Neural progenitor cell (in vitro differentiated cells): ENCODE measurements at regions not wholly inside any gene's neighbourhood (a gene's known extent, or its start where the extent isn't known, plus 50 kb on each side); places are given as distances from the start of the nearest gene placed in this dataset. TPM values are rescaled to one million over a fixed set of nuclear protein-coding genes. Genes with fewer than 3 reads are reported as not detected.

Experiments
- DNase-seq: peaks from one replicate; pipeline ENCODE4 v3.0.0-alpha.2; 2016; ENCODE audit warnings: low spot score
- H2AFZ ChIP-seq: fragments of 200-600 bp; sonication (generic); replicated peaks from 2 replicates; pipeline ENCODE4 v1.6.1; 2016; ENCODE audit warnings: antibody characterized with exemption
- H3F3A ChIP-seq: fragments of 200-600 bp; sonication (generic); 2 replicates; pipeline ENCODE4 v1.6.1; 2016; ENCODE audit warnings: antibody characterized with exemption, low read depth
- H3K27ac ChIP-seq: fragments of 200-600 bp; sonication (generic); 2 replicates; pipeline ENCODE4 v1.5.1; 2016; ENCODE audit warnings: mild to moderate bottlenecking
- H3K27me3 ChIP-seq: fragments of 200-600 bp; sonication (generic); 2 replicates; pipeline ENCODE4 v1.6.1; 2016; ENCODE audit warnings: mild to moderate bottlenecking, moderate library complexity
- H3K36me3 ChIP-seq: fragments of 200-600 bp; sonication (generic); 2 replicates; pipeline ENCODE4 v1.5.1; 2016
- H3K4me1 ChIP-seq: fragments of 200-600 bp; sonication (generic); 2 replicates; pipeline ENCODE4 v1.6.1; 2016; ENCODE audit warnings: mixed run types
- H3K4me2 ChIP-seq: fragments of 200-600 bp; sonication (generic); 2 replicates; pipeline ENCODE4 v1.6.1; 2016
- H3K4me3 ChIP-seq: fragments of 200-600 bp; sonication (generic); 2 replicates; pipeline ENCODE4 v1.5.1; 2016
- H3K79me2 ChIP-seq: fragments of 200-600 bp; sonication (generic); 2 replicates; pipeline ENCODE4 v1.6.1; 2016; ENCODE audit warnings: low read depth
- H3K9ac ChIP-seq: fragments of 200-600 bp; sonication (generic); 2 replicates; pipeline ENCODE4 v1.6.1; 2016
- H3K9me3 ChIP-seq: fragments of 200-600 bp; sonication (generic); 2 replicates; pipeline ENCODE4 v1.5.1; 2016; ENCODE audit warnings: low read depth
- H4K20me1 ChIP-seq: fragments of 200-600 bp; sonication (generic); 2 replicates; pipeline ENCODE4 v1.6.1; 2016; ENCODE audit warnings: low read depth
- H3K27ac Mint-ChIP-seq: 3 replicates; pipeline ENCODE4 v1.8.0; 2021; ENCODE audit warnings: mixed read lengths
- H3K27me3 Mint-ChIP-seq: 2 replicates; pipeline ENCODE4 v1.8.0; 2022; ENCODE audit warnings: low read depth, mild to moderate bottlenecking, inconsistent platforms, moderate library complexity, mixed read lengths; ENCODE audit not compliant: insufficient read depth
- H3K36me3 Mint-ChIP-seq: 3 replicates; pipeline ENCODE4 v1.8.0; 2021; ENCODE audit warnings: mixed read lengths
- H3K4me1 Mint-ChIP-seq: 3 replicates; pipeline ENCODE4 v1.8.0; 2021; ENCODE audit warnings: mixed read lengths
- H3K4me3 Mint-ChIP-seq: 3 replicates; pipeline ENCODE4 v1.8.0; 2021; ENCODE audit warnings: mild to moderate bottlenecking, moderate library complexity, mixed read lengths
- H3K9me3 Mint-ChIP-seq: 3 replicates; pipeline ENCODE4 v1.8.0; 2020; ENCODE audit warnings: mixed read lengths
- EZH2 ChIP-seq: fragments of 200-600 bp; sonication (generic); IDR thresholded peaks from 2 replicates; pipeline ENCODE4 v1.6.1; 2017; ENCODE audit warnings: antibody characterized with exemption, mild to moderate bottlenecking, moderate library complexity
- EZH2phosphoT487 ChIP-seq: fragments of 200-600 bp; sonication (generic); IDR thresholded peaks from 2 replicates; pipeline ENCODE4 v1.6.1; 2017; ENCODE audit warnings: antibody characterized with exemption
- microRNA-seq: library from miRNA; unstranded; fragments of <30 nt; microRNA quantifications from one replicate; pipeline ENCODE4, GENCODE V29; 2016
- small RNA-seq: library from RNA; depleted of rRNA; stranded (forward); fragments of <200 nt; gene quantifications from one replicate; pipeline ENCODE3, GENCODE V24; 2015
- TF ChIP-seq, protein P1 (sequence below): fragments of 200-600 bp; sonication (generic); IDR thresholded peaks from 2 replicates; pipeline ENCODE4 v1.5.1; 2017; ENCODE audit warnings: antibody characterized with exemption, mild to moderate bottlenecking

- Histone ChIP-seq H3K9me3 (no peaks in the 10 kb centered on the region), H3K27ac (no peak overlapping the region), H3K4me3 (no peak overlapping the region), H3K9ac (no peak overlapping the region), H4K20me1 (no peaks in the 10 kb centered on the region), H2AFZ (no peak overlapping the region), H3K4me2 (no peak overlapping the region), H3K79me2 (no peaks in the 10 kb centered on the region), H3K36me3 (no peaks in the 10 kb centered on the region), H3K27me3 (no peaks in the 10 kb centered on the region), H3F3A (no peaks in the 10 kb centered on the region), H3K4me1 (peaks cover 30% of the 10 kb centered on the region)
- no peak for DNase-seq
- H3K27me3 Mint-ChIP-seq, result peaks cover 13% of the 10 kb centered on the region
- H3K4me3 Mint-ChIP-seq, result no peak overlapping the region
- no peak for TF ChIP-seq EZH2
- TF ChIP-seq EZH2phosphoT487, result no peak
- TF ChIP-seq, protein P1, sequence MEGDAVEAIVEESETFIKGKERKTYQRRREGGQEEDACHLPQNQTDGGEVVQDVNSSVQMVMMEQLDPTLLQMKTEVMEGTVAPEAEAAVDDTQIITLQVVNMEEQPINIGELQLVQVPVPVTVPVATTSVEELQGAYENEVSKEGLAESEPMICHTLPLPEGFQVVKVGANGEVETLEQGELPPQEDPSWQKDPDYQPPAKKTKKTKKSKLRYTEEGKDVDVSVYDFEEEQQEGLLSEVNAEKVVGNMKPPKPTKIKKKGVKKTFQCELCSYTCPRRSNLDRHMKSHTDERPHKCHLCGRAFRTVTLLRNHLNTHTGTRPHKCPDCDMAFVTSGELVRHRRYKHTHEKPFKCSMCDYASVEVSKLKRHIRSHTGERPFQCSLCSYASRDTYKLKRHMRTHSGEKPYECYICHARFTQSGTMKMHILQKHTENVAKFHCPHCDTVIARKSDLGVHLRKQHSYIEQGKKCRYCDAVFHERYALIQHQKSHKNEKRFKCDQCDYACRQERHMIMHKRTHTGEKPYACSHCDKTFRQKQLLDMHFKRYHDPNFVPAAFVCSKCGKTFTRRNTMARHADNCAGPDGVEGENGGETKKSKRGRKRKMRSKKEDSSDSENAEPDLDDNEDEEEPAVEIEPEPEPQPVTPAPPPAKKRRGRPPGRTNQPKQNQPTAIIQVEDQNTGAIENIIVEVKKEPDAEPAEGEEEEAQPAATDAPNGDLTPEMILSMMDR, result no peak
- peak overlapping the region; percentile 6 for H3K27ac Mint-ChIP-seq
- H3K4me1 Mint-ChIP-seq, result peaks cover 74% of the 10 kb centered on the region
- no peaks in the 10 kb centered on the region for H3K36me3 Mint-ChIP-seq
- H3K9me3 Mint-ChIP-seq, result no peaks in the 10 kb centered on the region
Observed at GRCh38 chr6:37550191-37550831, 50.6 kb upstream of the CCDC167 start.

GRCh38 chr6:37549558-37549957 is 49.9 kb upstream of the CCDC167 start:
- Histone ChIP-seq H2AFZ (no peak overlapping the region), H3K27ac (no peak overlapping the region), H3K4me3 (no peak overlapping the region), H3K9me3 (no peaks in the 10 kb centered on the region), H3K9ac (no peak overlapping the region), H3K79me2 (no peaks in the 10 kb centered on the region), H4K20me1 (no peaks in the 10 kb centered on the region), H3K27me3 (no peaks in the 10 kb centered on the region), H3K36me3 (no peaks in the 10 kb centered on the region), H3F3A (no peaks in the 10 kb centered on the region), H3K4me2 (no peak overlapping the region), H3K4me1 (peaks cover 22% of the 10 kb centered on the region)
- Mint-ChIP-seq H3K4me3 (no peak overlapping the region), H3K9me3 (no peaks in the 10 kb centered on the region), H3K4me1 (peaks cover 70% of the 10 kb centered on the region), H3K27ac (peak overlapping the region; percentile 4), H3K36me3 (no peaks in the 10 kb centered on the region), H3K27me3 (peaks cover 13% of the 10 kb centered on the region)
- TF ChIP-seq, protein P1, result no peak
- no peak for TF ChIP-seq EZH2
- TF ChIP-seq EZH2phosphoT487, result no peak
- no peak for DNase-seq

Small RNA genes lying in the stretch of these regions (microRNA-seq; reads per million reads assigned to microRNA genes)
- not detected for gene MIR4462

Small RNA genes lying in the stretch of these regions (small RNA-seq; reads per million reads assigned to genes)
- not detected for gene MIR4462
